ENCODE measurements at regions not wholly inside any gene's neighbourhood (a gene's known extent, or its start where the extent isn't known, plus 50 kb on each side); places are given as distances from the start of the nearest gene placed in this dataset.

GRCh38 chr3:145536461-145536860 is 624.5 kb downstream of the PLOD2 start:
- Mint-ChIP-seq H3K4me1 (no peaks in the 10 kb centered on the region), H3K27ac (no peak overlapping the region), H3K4me3 (no peak overlapping the region), H3K9me3 (peaks cover 16% of the 10 kb centered on the region), H3K36me3 (no peaks in the 10 kb centered on the region)
- ATAC-seq (no peak), DNase-seq (ENCODE audit: low spot score in 2 of 2) (no peak)

- DNase-seq (ENCODE audit: low spot score in 2 of 2) (no peak), ATAC-seq (no peak)
- Mint-ChIP-seq H3K9me3 (peaks cover 41% of the 10 kb centered on the region), H3K4me1 (no peaks in the 10 kb centered on the region), H3K36me3 (no peaks in the 10 kb centered on the region), H3K27ac (no peak overlapping the region), H3K4me3 (no peak overlapping the region)
Observed at GRCh38 chr3:145550522-145550921, 610.5 kb downstream of the PLOD2 start.

- no peaks in the 10 kb centered on the region for H3K4me1 Mint-ChIP-seq
- no peak overlapping the region for H3K27ac Mint-ChIP-seq
- H3K4me3 Mint-ChIP-seq: no peak overlapping the region
- no peak for DNase-seq (ENCODE audit: low spot score in 2 of 2)
- peaks cover 33% of the 10 kb centered on the region for H3K9me3 Mint-ChIP-seq
- no peaks in the 10 kb centered on the region for H3K36me3 Mint-ChIP-seq
- no peak for ATAC-seq
Observed at GRCh38 chr3:145557405-145557804, 603.6 kb downstream of the PLOD2 start.

- no peak overlapping the region for H3K4me3 Mint-ChIP-seq
- peaks cover 17% of the 10 kb centered on the region for H3K9me3 Mint-ChIP-seq
- DNase-seq (ENCODE audit: low spot score in 2 of 2): no peak
- no peak overlapping the region for H3K27ac Mint-ChIP-seq
- no peaks in the 10 kb centered on the region for H3K36me3 Mint-ChIP-seq
- no peak for ATAC-seq
- no peaks in the 10 kb centered on the region for H3K4me1 Mint-ChIP-seq
Observed at GRCh38 chr3:145578471-145578870, 582.5 kb downstream of the PLOD2 start.

GRCh38 chr3:145581694-145582093 is 579.3 kb downstream of the PLOD2 start:
- Mint-ChIP-seq H3K36me3 (no peaks in the 10 kb centered on the region), H3K9me3 (peaks cover 17% of the 10 kb centered on the region), H3K4me1 (no peaks in the 10 kb centered on the region), H3K27ac (no peak overlapping the region), H3K4me3 (no peak overlapping the region)
- DNase-seq (ENCODE audit: low spot score in 2 of 2): no peak
- no peak for ATAC-seq

GRCh38 chr3:145604851-145605250 is 556.1 kb downstream of the PLOD2 start:
- Mint-ChIP-seq H3K4me3 (no peak overlapping the region), H3K36me3 (no peaks in the 10 kb centered on the region), H3K27ac (no peak overlapping the region), H3K4me1 (no peaks in the 10 kb centered on the region), H3K9me3 (peaks cover 28% of the 10 kb centered on the region)
- no peak for ATAC-seq
- no peak for DNase-seq (ENCODE audit: low spot score in 2 of 2)

GRCh38 chr3:145620002-145620401 is 541.0 kb downstream of the PLOD2 start:
- ATAC-seq: no peak
- Mint-ChIP-seq H3K4me3 (no peak overlapping the region), H3K9me3 (peaks cover 27% of the 10 kb centered on the region), H3K27ac (no peak overlapping the region), H3K4me1 (no peaks in the 10 kb centered on the region), H3K36me3 (no peaks in the 10 kb centered on the region)
- DNase-seq (ENCODE audit: low spot score in 2 of 2): no peak

- H3K36me3 Mint-ChIP-seq: no peaks in the 10 kb centered on the region
- ATAC-seq (no peak), DNase-seq (ENCODE audit: low spot score in 2 of 2) (no peak)
- H3K4me3 Mint-ChIP-seq: no peak overlapping the region
- H3K9me3 Mint-ChIP-seq: peaks cover 27% of the 10 kb centered on the region
- H3K27ac Mint-ChIP-seq: no peak overlapping the region
- no peaks in the 10 kb centered on the region for H3K4me1 Mint-ChIP-seq
Observed at GRCh38 chr3:145620486-145620885, 540.5 kb downstream of the PLOD2 start.

- Mint-ChIP-seq H3K4me1 (no peaks in the 10 kb centered on the region), H3K36me3 (no peaks in the 10 kb centered on the region), H3K9me3 (peaks cover 27% of the 10 kb centered on the region), H3K4me3 (no peak overlapping the region), H3K27ac (no peak overlapping the region)
- DNase-seq (ENCODE audit: low spot score in 2 of 2): no peak
- no peak for ATAC-seq
Observed at GRCh38 chr3:145623349-145623748, 537.6 kb downstream of the PLOD2 start.

GRCh38 chr3:145628211-145628610 is 532.8 kb downstream of the PLOD2 start:
- peaks cover 29% of the 10 kb centered on the region for H3K9me3 Mint-ChIP-seq
- H3K4me3 Mint-ChIP-seq: no peak overlapping the region
- H3K27ac Mint-ChIP-seq: no peak overlapping the region
- DNase-seq (ENCODE audit: low spot score in 2 of 2) (no peak), ATAC-seq (no peak)
- H3K4me1 Mint-ChIP-seq: no peaks in the 10 kb centered on the region
- H3K36me3 Mint-ChIP-seq: no peaks in the 10 kb centered on the region

GRCh38 chr3:145637105-145637504 is 523.9 kb downstream of the PLOD2 start:
- DNase-seq (ENCODE audit: low spot score in 2 of 2): no peak
- H3K36me3 Mint-ChIP-seq: no peaks in the 10 kb centered on the region
- H3K4me1 Mint-ChIP-seq: no peaks in the 10 kb centered on the region
- no peak for ATAC-seq
- no peak overlapping the region for H3K27ac Mint-ChIP-seq
- no peak overlapping the region for H3K4me3 Mint-ChIP-seq
- peaks cover 19% of the 10 kb centered on the region for H3K9me3 Mint-ChIP-seq

GRCh38 chr3:145639003-145639606 is 521.9 kb downstream of the PLOD2 start:
- ATAC-seq: no peak
- no peak overlapping the region for H3K4me3 Mint-ChIP-seq
- no peaks in the 10 kb centered on the region for H3K4me1 Mint-ChIP-seq
- no peak for DNase-seq (ENCODE audit: low spot score in 2 of 2)
- peaks cover 15% of the 10 kb centered on the region for H3K9me3 Mint-ChIP-seq
- no peaks in the 10 kb centered on the region for H3K36me3 Mint-ChIP-seq
- no peak overlapping the region for H3K27ac Mint-ChIP-seq

GRCh38 chr3:145639875-145640274 is 521.1 kb downstream of the PLOD2 start:
- ATAC-seq (no peak), DNase-seq (ENCODE audit: low spot score in 2 of 2) (no peak)
- no peaks in the 10 kb centered on the region for H3K36me3 Mint-ChIP-seq
- no peaks in the 10 kb centered on the region for H3K4me1 Mint-ChIP-seq
- no peak overlapping the region for H3K4me3 Mint-ChIP-seq
- H3K27ac Mint-ChIP-seq: no peak overlapping the region
- peaks cover 15% of the 10 kb centered on the region for H3K9me3 Mint-ChIP-seq

- Mint-ChIP-seq H3K4me3 (no peak overlapping the region), H3K4me1 (no peaks in the 10 kb centered on the region), H3K9me3 (peaks cover 3% of the 10 kb centered on the region), H3K36me3 (no peaks in the 10 kb centered on the region), H3K27ac (no peak overlapping the region)
- DNase-seq (ENCODE audit: low spot score in 2 of 2) (no peak), ATAC-seq (no peak)
Observed at GRCh38 chr3:145648396-145648795, 512.6 kb downstream of the PLOD2 start.

- Mint-ChIP-seq H3K4me3 (no peak overlapping the region), H3K27ac (no peak overlapping the region), H3K9me3 (no peaks in the 10 kb centered on the region), H3K4me1 (no peaks in the 10 kb centered on the region), H3K36me3 (no peaks in the 10 kb centered on the region)
- DNase-seq (ENCODE audit: low spot score in 2 of 2) (no peak), ATAC-seq (no peak)
Observed at GRCh38 chr3:145649368-145649887, 511.6 kb downstream of the PLOD2 start.

GRCh38 chr3:145650170-145650569 is 510.8 kb downstream of the PLOD2 start:
- H3K9me3 Mint-ChIP-seq: peaks cover 2% of the 10 kb centered on the region
- no peak overlapping the region for H3K27ac Mint-ChIP-seq
- H3K36me3 Mint-ChIP-seq: no peaks in the 10 kb centered on the region
- no peak for ATAC-seq
- H3K4me1 Mint-ChIP-seq: no peaks in the 10 kb centered on the region
- DNase-seq (ENCODE audit: low spot score in 2 of 2): no peak
- no peak overlapping the region for H3K4me3 Mint-ChIP-seq

GRCh38 chr3:145671121-145671520 is 489.9 kb downstream of the PLOD2 start:
- no peak for DNase-seq (ENCODE audit: low spot score in 2 of 2)
- no peak overlapping the region for H3K4me3 Mint-ChIP-seq
- peaks cover 7% of the 10 kb centered on the region for H3K9me3 Mint-ChIP-seq
- ATAC-seq: no peak
- no peak overlapping the region for H3K27ac Mint-ChIP-seq
- no peaks in the 10 kb centered on the region for H3K36me3 Mint-ChIP-seq
- H3K4me1 Mint-ChIP-seq: no peaks in the 10 kb centered on the region

Measured in stimulated activated effector memory CD8-positive, alpha-beta T cell treated with anti-CD3 and anti-CD28 coated beads, Interleukin-12 subunit alpha, Interleukin-12 subunit beta, amount 100 ng/mL, for 72 hours (primary cell).